Vagina (tissue), 2 donors: ENCODE measurements at regions not wholly inside any gene's neighbourhood (a gene's known extent, or its start where the extent isn't known, plus 50 kb on each side); places are given as distances from the start of the nearest gene placed in this dataset.
A peak's percentile ranks its signal among the peaks of the same experiment; 100 is the strongest.
"Not testable (repeated sequence)": the region's sequence is repeated elsewhere in the genome, so short reads cannot be mapped to it uniquely, and the experiment has no call there.

Experiments used
- DNase-seq, 2 donors: peaks; one replicate each; pipeline ENCODE4 v3.0.0-alpha.2; 2017; ENCODE audit errors: extremely low spot score in 2 of 2
- H3K27ac ChIP-seq: fragments of 200-600 bp; sonication (generic); one replicate; pipeline ENCODE4 v1.5.1; 2019
- H3K27me3 ChIP-seq: fragments of 200-600 bp; sonication (generic); one replicate; pipeline ENCODE4 v1.5.1; 2019
- H3K36me3 ChIP-seq, 2 donors: fragments of 200-600 bp; sonication (generic); one replicate each; pipeline ENCODE4 v1.5.1; 2017 to 2019
- H3K4me1 ChIP-seq: fragments of 200-600 bp; sonication (generic); one replicate; pipeline ENCODE4 v1.5.1; 2019
- H3K4me3 ChIP-seq, 2 donors: fragments of 200-600 bp; sonication (generic); 1 replicate in 1 of 2; 2 replicates in 1 of 2; pipeline ENCODE4 v1.5.1; 2016 to 2019
- H3K9me3 ChIP-seq: fragments of 200-600 bp; sonication (generic); one replicate; pipeline ENCODE4 v1.5.1; 2019
- CTCF ChIP-seq, 3 experiments: fragments of 450-650 bp in 2 of 3; fragments of 200-600 bp in 1 of 3; sonication (generic) in 1 of 3; IDR thresholded peaks; one replicate each; pipeline ENCODE4 v1.5.1; 2017 to 2019; ENCODE audit warnings: antibody characterized with exemption in 3 of 3, mild to moderate bottlenecking in 2 of 3, moderate library complexity in 2 of 3
- POLR2A ChIP-seq, 2 donors: fragments of 450-650 bp; IDR thresholded peaks; one replicate each; pipeline ENCODE4 v1.6.1; 2017; ENCODE audit warnings: antibody characterized with exemption in 2 of 2, mild to moderate bottlenecking in 2 of 2, moderate library complexity in 2 of 2
- POLR2AphosphoS5 ChIP-seq, 2 donors: sonication (generic); formaldehyde crosslinking; IDR thresholded peaks; one replicate each; pipeline ENCODE4 v1.9.0; 2017; ENCODE audit warnings: antibody characterized with exemption in 2 of 2, mild to moderate bottlenecking in 2 of 2, low read depth in 1 of 2; ENCODE audit not compliant: insufficient read depth in 1 of 2
- intact Hi-C: fragments of 100-400 bp; cut with DNase I; formaldehyde crosslinking; loops from one replicate; pipeline ENCODE4 v1.15.1; 2023

GRCh38 chr3:76310089-76310488 lies 524.7 kb upstream of the ZNF717 start:
- no peak overlapping the region for H3K27ac ChIP-seq
- H3K36me3 ChIP-seq: no peaks in the 10 kb centered on the region
- no peaks in the 10 kb centered on the region for H3K27me3 ChIP-seq
- no peaks in the 10 kb centered on the region for H3K4me1 ChIP-seq
- no peak for TF ChIP-seq CTCF (IDR thresholded peaks at IDR 0.05)
- peak overlapping the region in 1 of 2 donors; percentile 4 for H3K4me3 ChIP-seq
- no peak for DNase-seq
- H3K9me3 ChIP-seq: no peaks in the 10 kb centered on the region
- intact Hi-C loops: no loop called here

- no peak for DNase-seq
- Histone ChIP-seq H3K9me3 (no peaks in the 10 kb centered on the region), H3K36me3 (no peaks in the 10 kb centered on the region), H3K4me3 (peak overlapping the region in 1 of 2 donors; percentile 4), H3K27me3 (no peaks in the 10 kb centered on the region), H3K4me1 (no peaks in the 10 kb centered on the region), H3K27ac (no peak overlapping the region)
- TF ChIP-seq POLR2AphosphoS5 (IDR thresholded peaks at IDR 0.05; ENCODE audit: insufficient read depth in 1 of 2, low read depth in 1 of 2): no peak
- no peak for TF ChIP-seq POLR2A (IDR thresholded peaks at IDR 0.05)
- TF ChIP-seq CTCF (IDR thresholded peaks at IDR 0.05): no peak
- intact Hi-C loops: no loop called here
These were observed 525.3 kb upstream of the ZNF717 start for GRCh38 chr3:76310667-76311066.

- DNase-seq: no peak
- Histone ChIP-seq H3K36me3 (no peaks in the 10 kb centered on the region), H3K27ac (no peak overlapping the region), H3K27me3 (no peaks in the 10 kb centered on the region), H3K4me1 (no peaks in the 10 kb centered on the region), H3K9me3 (no peaks in the 10 kb centered on the region), H3K4me3 (no peak overlapping the region)
- intact Hi-C loops: no loop called here
- TF ChIP-seq CTCF (IDR thresholded peaks at IDR 0.05) (no peak), POLR2AphosphoS5 (IDR thresholded peaks at IDR 0.05; ENCODE audit: insufficient read depth in 1 of 2, low read depth in 1 of 2) (no peak), POLR2A (IDR thresholded peaks at IDR 0.05) (no peak)
These were observed 526.6 kb upstream of the ZNF717 start for GRCh38 chr3:76311941-76312340.

- H3K36me3 ChIP-seq, H3K27me3 ChIP-seq, intact Hi-C loops, DNase-seq, H3K4me3 ChIP-seq, H3K27ac ChIP-seq, H3K4me1 ChIP-seq, H3K9me3 ChIP-seq: not testable (repeated sequence)
These were observed 530.6 kb upstream of the ZNF717 start for GRCh38 chr3:76315906-76316305.

- TF ChIP-seq POLR2AphosphoS5 (IDR thresholded peaks at IDR 0.05; ENCODE audit: insufficient read depth in 1 of 2, low read depth in 1 of 2) (no peak), POLR2A (IDR thresholded peaks at IDR 0.05) (no peak), CTCF (IDR thresholded peaks at IDR 0.05) (no peak)
- DNase-seq: no peak
- H3K4me1 ChIP-seq: no peaks in the 10 kb centered on the region
These were observed 536.3 kb upstream of the ZNF717 start for GRCh38 chr3:76321614-76322013.

GRCh38 chr3:76324101-76324500 lies 538.8 kb upstream of the ZNF717 start:
- Histone ChIP-seq H3K4me1 (no peaks in the 10 kb centered on the region), H3K27me3 (no peaks in the 10 kb centered on the region), H3K36me3 (no peaks in the 10 kb centered on the region), H3K9me3 (no peaks in the 10 kb centered on the region), H3K27ac (no peak overlapping the region), H3K4me3 (no peak overlapping the region)
- intact Hi-C loops: no loop called here
- no peak for DNase-seq
- TF ChIP-seq POLR2A (IDR thresholded peaks at IDR 0.05) (no peak), CTCF (IDR thresholded peaks at IDR 0.05) (no peak), POLR2AphosphoS5 (IDR thresholded peaks at IDR 0.05; ENCODE audit: insufficient read depth in 1 of 2, low read depth in 1 of 2) (no peak)

More at GRCh38 chr3:76321614-76322013, 536.3 kb upstream of the ZNF717 start:
- H3K27ac ChIP-seq: no peak overlapping the region
- intact Hi-C loops: no loop called here
- no peaks in the 10 kb centered on the region for H3K36me3 ChIP-seq
- no peak overlapping the region for H3K4me3 ChIP-seq
- H3K9me3 ChIP-seq: no peaks in the 10 kb centered on the region
- no peaks in the 10 kb centered on the region for H3K27me3 ChIP-seq
